ENCODE measurements at regions not wholly inside any gene's neighbourhood (a gene's known extent, or its start where the extent isn't known, plus 50 kb on each side); places are given as distances from the start of the nearest gene placed in this dataset.

- Histone ChIP-seq H3K4me1 (ENCODE audit: low read depth) (no peaks in the 10 kb centered on the region), H3K9me3 (no peaks in the 10 kb centered on the region), H3K4me3 (no peak overlapping the region), H3K36me3 (ENCODE audit: low read depth) (no peaks in the 10 kb centered on the region)
- intact Hi-C loops (cut with DNase I, micrococcal nuclease): no loop called here
- ATAC-seq (no peak), DNase-seq (no peak)
- TF ChIP-seq CTCF (IDR thresholded peaks at IDR 0.05): no peak
These were observed 368.0 kb upstream of the TECRL start for GRCh38 chr4:64777286-64777685.

- no peak for TF ChIP-seq CTCF (IDR thresholded peaks at IDR 0.05)
- Histone ChIP-seq H3K4me1 (ENCODE audit: low read depth) (no peaks in the 10 kb centered on the region), H3K36me3 (ENCODE audit: low read depth) (no peaks in the 10 kb centered on the region), H3K4me3 (no peak overlapping the region), H3K9me3 (no peaks in the 10 kb centered on the region)
- ATAC-seq (no peak), DNase-seq (no peak)
- intact Hi-C loops (cut with DNase I, micrococcal nuclease): no loop called here
These were observed 367.6 kb upstream of the TECRL start for GRCh38 chr4:64776820-64777219.

GRCh38 chr4:64774626-64775025 lies 365.4 kb upstream of the TECRL start:
- no peak for DNase-seq
- intact Hi-C loops (cut with DNase I, micrococcal nuclease): no loop called here
- H3K36me3 ChIP-seq (ENCODE audit: low read depth): no peaks in the 10 kb centered on the region
- no peaks in the 10 kb centered on the region for H3K4me1 ChIP-seq (ENCODE audit: low read depth)
- no peak for TF ChIP-seq CTCF (IDR thresholded peaks at IDR 0.05)
- ATAC-seq: no peak
- no peaks in the 10 kb centered on the region for H3K9me3 ChIP-seq
- no peak overlapping the region for H3K4me3 ChIP-seq

- TF ChIP-seq CTCF (IDR thresholded peaks at IDR 0.05): no peak
- DNase-seq (no peak), ATAC-seq (no peak)
- intact Hi-C loops (cut with DNase I, micrococcal nuclease): no loop called here
- no peaks in the 10 kb centered on the region for H3K4me1 ChIP-seq (ENCODE audit: low read depth)
- no peaks in the 10 kb centered on the region for H3K9me3 ChIP-seq
- no peaks in the 10 kb centered on the region for H3K36me3 ChIP-seq (ENCODE audit: low read depth)
- H3K4me3 ChIP-seq: no peak overlapping the region
These were observed 361.9 kb upstream of the TECRL start for GRCh38 chr4:64771149-64771548.

- ATAC-seq (no peak), DNase-seq (no peak)
- no peaks in the 10 kb centered on the region for H3K4me1 ChIP-seq (ENCODE audit: low read depth)
- H3K4me3 ChIP-seq: no peak overlapping the region
- no peaks in the 10 kb centered on the region for H3K36me3 ChIP-seq (ENCODE audit: low read depth)
- no peaks in the 10 kb centered on the region for H3K9me3 ChIP-seq
- no peak for TF ChIP-seq CTCF (IDR thresholded peaks at IDR 0.05)
- intact Hi-C loops (cut with DNase I, micrococcal nuclease): no loop called here
These were observed 358.3 kb upstream of the TECRL start for GRCh38 chr4:64767547-64767946.

GRCh38 chr4:64766565-64766964 lies 357.3 kb upstream of the TECRL start:
- Histone ChIP-seq H3K36me3 (ENCODE audit: low read depth) (no peaks in the 10 kb centered on the region), H3K4me1 (ENCODE audit: low read depth) (no peaks in the 10 kb centered on the region), H3K9me3 (no peaks in the 10 kb centered on the region), H3K4me3 (no peak overlapping the region)
- intact Hi-C loops (cut with DNase I, micrococcal nuclease): no loop called here
- ATAC-seq: no peak
- no peak for TF ChIP-seq CTCF (IDR thresholded peaks at IDR 0.05)
- no peak for DNase-seq

Data from mucosa of descending colon (tissue), 3 donors.